ENCODE measurements at regions not wholly inside any gene's neighbourhood (a gene's known extent, or its start where the extent isn't known, plus 50 kb on each side); places are given as distances from the start of the nearest gene placed in this dataset.
A peak's percentile ranks its signal among the peaks of the same experiment; 100 is the strongest.

DNA sequence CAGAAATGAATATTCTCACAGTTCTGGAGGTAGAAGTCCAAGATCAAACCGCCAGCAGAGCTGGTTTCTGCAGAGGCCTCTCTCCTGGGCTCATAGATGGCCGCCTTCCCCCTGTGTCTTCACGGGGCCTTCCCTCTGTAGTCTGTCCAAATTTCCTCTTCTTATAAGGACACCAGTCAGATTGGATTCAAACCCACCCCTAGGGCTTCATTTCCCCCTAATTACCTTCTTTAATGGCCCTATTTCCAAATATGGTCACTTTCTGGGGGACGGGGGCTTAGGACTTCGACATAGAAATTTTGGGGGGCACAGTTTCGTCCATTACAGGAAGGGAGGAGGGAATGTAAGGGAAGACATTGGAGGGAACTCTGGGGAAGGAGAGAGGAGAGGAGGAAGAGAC is 132.6 kb downstream of the DDX1 start:
- no peak overlapping the region for H3K27ac Mint-ChIP-seq
- DNase-seq: no peak

GRCh38 chr2:15725101-15725781 is 133.6 kb downstream of the DDX1 start:
- ATAC-seq (no peak), DNase-seq (no peak)
- Mint-ChIP-seq H3K4me1 (no peaks in the 10 kb centered on the region), H3K9me3 (no peaks in the 10 kb centered on the region), H3K27me3 (peaks cover 23% of the 10 kb centered on the region), H3K4me3 (no peak overlapping the region), H3K27ac (peak overlapping the region in 1 of 2 donors; percentile 81)

More for the DNA sequence above, 132.6 kb downstream of the DDX1 start:
- no peaks in the 10 kb centered on the region for H3K9me3 Mint-ChIP-seq
- no peaks in the 10 kb centered on the region for H3K4me1 Mint-ChIP-seq
- peaks cover 15% of the 10 kb centered on the region for H3K27me3 Mint-ChIP-seq
- no peak overlapping the region for H3K4me3 Mint-ChIP-seq
- no peak for ATAC-seq

DNA sequence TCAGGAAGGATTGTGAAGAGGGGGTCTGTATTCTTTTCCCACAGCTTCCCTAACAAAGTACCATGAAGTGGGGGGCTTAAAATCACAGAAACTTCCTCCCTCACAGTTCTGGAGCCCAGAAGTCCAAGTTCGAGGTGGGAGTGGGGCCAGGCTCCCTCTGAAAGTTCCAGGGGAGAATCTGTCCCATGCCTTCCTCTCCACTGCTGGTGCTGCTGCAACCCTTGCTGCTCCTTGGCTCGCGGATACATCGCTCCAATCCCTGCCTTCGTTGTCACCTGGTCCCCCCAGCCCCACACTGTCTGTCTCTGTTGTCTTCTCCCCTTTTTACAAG is 134.1 kb downstream of the DDX1 start:
- Mint-ChIP-seq H3K4me1 (no peaks in the 10 kb centered on the region), H3K4me3 (no peak overlapping the region), H3K27me3 (peaks cover 28% of the 10 kb centered on the region), H3K9me3 (no peaks in the 10 kb centered on the region), H3K27ac (peak overlapping the region in 1 of 2 donors; percentile 81)
- DNase-seq (no peak), ATAC-seq (no peak)

- Mint-ChIP-seq H3K9me3 (no peaks in the 10 kb centered on the region), H3K27ac (no peak overlapping the region), H3K4me3 (no peak overlapping the region), H3K27me3 (peaks cover 34% of the 10 kb centered on the region), H3K4me1 (no peaks in the 10 kb centered on the region)
- ATAC-seq (peak; percentile 12), DNase-seq (no peak)
Observed at GRCh38 chr2:15726321-15727057, 134.8 kb downstream of the DDX1 start.

DNA sequence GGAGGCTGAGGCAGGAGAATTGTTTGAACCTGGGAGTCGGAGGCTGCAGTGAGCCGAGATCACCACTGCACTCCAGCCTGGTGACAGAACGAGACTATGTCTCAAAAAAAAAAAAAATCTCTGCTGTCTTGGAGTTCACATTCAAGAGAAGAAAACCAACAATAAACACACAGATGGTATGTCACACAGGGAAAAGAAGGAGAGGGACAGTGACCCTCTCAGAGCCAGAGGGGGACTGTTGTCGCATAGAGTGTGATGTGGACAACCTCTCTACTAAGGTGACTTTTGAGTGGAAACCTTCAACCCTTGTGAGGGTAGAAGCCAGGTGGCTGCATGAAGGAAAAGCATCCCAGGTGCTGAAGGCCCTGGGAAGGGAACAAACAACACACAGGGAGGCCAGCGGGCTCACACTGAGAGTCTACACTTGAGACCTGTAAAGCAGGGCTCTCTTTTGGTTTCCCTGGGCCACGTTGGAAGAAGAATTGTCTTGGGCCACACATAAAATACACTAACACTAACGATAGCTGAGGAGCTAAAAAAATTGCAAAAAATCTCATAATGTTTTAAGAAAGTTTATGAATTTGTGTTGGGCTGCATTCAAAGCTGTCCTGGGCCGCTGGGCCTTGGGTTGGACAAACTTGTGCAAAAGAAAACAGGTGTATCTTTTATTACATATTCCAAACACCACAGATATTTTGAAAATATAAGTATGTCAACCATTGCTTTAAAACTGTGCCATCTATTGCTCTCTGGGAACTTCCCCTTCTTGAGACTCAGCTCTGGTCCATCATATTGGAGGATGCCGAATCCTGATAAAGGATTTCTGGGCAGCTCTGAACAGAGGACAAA is 136.0 kb downstream of the DDX1 start:
- no peak for DNase-seq
- Mint-ChIP-seq H3K4me3 (no peak overlapping the region), H3K4me1 (no peaks in the 10 kb centered on the region), H3K27ac (no peak overlapping the region), H3K9me3 (no peaks in the 10 kb centered on the region), H3K27me3 (peaks cover 43% of the 10 kb centered on the region)
- ATAC-seq: no peak

GRCh38 chr2:15728245-15728938 is 136.7 kb downstream of the DDX1 start:
- ATAC-seq (no peak), DNase-seq (no peak)
- Mint-ChIP-seq H3K27ac (no peak overlapping the region), H3K9me3 (no peaks in the 10 kb centered on the region), H3K4me1 (no peaks in the 10 kb centered on the region), H3K4me3 (no peak overlapping the region), H3K27me3 (peaks cover 43% of the 10 kb centered on the region)

GRCh38 chr2:15729001-15729400 is 137.3 kb downstream of the DDX1 start:
- DNase-seq: no peak
- no peaks in the 10 kb centered on the region for H3K4me1 Mint-ChIP-seq
- no peak overlapping the region for H3K4me3 Mint-ChIP-seq
- no peak overlapping the region for H3K27ac Mint-ChIP-seq
- H3K27me3 Mint-ChIP-seq: peaks cover 43% of the 10 kb centered on the region
- no peak for ATAC-seq
- no peaks in the 10 kb centered on the region for H3K9me3 Mint-ChIP-seq

DNA sequence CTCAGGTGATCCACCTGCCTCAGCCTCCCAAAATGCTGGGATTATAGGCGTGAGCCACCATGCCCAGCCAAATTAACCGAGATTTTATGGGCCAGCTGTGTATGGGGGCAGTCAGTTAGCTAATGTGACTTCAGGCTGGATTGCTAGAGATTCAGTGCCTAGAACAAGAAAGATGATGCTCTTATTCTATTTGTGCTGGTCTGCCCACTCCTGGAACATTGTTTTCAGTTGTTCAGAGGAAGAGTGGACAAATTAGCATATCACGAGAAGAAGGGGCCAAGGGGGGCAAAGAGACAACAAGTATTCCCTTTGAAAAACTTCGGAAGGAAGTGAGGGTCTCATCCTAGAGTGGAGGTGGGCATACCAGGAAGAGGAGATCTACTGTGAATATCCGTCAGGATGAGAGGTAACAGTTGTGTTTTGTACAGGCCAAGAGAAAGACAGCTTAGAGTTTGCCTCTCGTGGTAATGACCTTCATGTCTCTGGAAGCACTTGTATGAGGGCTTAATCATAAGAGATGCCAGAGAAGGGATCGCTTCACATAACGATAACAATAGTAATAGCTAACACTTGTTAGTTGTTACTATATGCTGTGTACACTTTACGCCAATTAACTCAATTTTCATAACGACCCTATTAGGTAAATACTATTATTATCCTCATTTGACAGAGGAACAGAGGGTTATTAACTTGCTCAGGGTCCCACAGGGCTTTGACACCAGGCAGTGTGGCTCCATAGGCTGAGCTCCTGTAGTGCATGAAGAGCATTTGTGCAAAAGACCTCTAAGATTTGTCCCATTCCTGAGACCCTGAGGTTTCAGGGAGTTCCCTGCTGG is 138.3 kb downstream of the DDX1 start:
- peaks cover 43% of the 10 kb centered on the region for H3K27me3 Mint-ChIP-seq
- DNase-seq (no peak), ATAC-seq (no peak)
- H3K4me1 Mint-ChIP-seq: no peaks in the 10 kb centered on the region
- H3K9me3 Mint-ChIP-seq: no peaks in the 10 kb centered on the region
- H3K4me3 Mint-ChIP-seq: no peak overlapping the region
- no peak overlapping the region for H3K27ac Mint-ChIP-seq

DNA sequence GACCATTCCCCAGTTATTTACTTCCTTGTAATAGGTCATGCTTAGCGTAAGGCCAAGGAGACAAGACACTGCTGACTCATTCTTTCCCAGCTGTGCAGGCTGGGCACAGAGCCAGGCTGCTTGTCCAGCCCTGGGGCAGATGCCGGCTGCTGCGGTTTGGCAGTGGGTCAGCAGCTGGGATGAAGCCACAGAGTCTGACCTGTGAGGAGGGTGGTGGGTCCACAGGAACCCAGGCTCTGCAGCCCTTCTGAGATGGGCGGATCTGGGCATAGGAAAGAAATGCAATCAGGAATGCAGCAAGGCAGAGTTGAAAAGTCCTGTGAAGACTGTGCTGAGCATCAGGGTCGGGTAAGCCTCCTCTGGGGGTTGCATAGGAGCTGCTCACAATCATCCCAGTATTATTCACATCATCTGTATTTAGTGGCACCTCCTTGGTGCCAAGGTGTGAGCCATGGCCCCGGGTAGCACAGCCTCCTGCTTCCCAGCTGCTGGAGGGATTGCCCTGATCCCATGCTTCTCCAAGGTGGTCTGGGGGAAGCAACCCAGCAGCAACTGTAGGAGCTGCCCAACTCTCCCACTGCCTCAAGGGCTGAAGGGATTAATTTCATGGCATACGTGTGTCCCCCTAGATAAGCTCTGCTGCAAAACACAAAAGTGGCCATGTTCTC is 139.0 kb downstream of the DDX1 start:
- no peaks in the 10 kb centered on the region for H3K9me3 Mint-ChIP-seq
- no peak overlapping the region for H3K27ac Mint-ChIP-seq
- peaks cover 38% of the 10 kb centered on the region for H3K27me3 Mint-ChIP-seq
- H3K4me3 Mint-ChIP-seq: no peak overlapping the region
- DNase-seq (no peak), ATAC-seq (peak; percentile 22)
- no peaks in the 10 kb centered on the region for H3K4me1 Mint-ChIP-seq

- H3K9me3 Mint-ChIP-seq: no peaks in the 10 kb centered on the region
- no peak overlapping the region for H3K27ac Mint-ChIP-seq
- peaks cover 32% of the 10 kb centered on the region for H3K27me3 Mint-ChIP-seq
- H3K4me3 Mint-ChIP-seq: no peak overlapping the region
- H3K4me1 Mint-ChIP-seq: no peaks in the 10 kb centered on the region
- DNase-seq (no peak), ATAC-seq (no peak)
Observed at GRCh38 chr2:15731213-15731888, 139.7 kb downstream of the DDX1 start.

DNA sequence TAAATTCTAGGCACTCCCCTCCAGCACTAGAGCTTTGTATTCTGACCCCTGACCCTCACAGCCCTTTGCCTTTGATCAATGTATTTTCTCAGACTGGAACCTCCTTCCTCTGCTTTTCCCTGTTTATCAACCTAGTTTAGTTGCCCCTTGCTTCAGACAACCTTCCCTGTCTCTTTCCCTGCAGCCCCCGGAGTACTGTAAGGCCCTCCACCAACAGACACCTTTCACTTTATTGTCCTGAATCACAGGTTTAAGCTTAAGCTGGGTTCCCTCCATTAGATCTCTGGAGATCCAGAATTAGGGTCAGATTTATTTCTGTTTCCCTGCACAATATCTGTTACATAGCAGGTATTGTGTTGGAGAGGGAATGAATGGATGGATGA is 140.2 kb downstream of the DDX1 start:
- DNase-seq (no peak), ATAC-seq (no peak)
- Mint-ChIP-seq H3K27me3 (peaks cover 28% of the 10 kb centered on the region), H3K27ac (peak overlapping the region in 1 of 2 donors; percentile 23), H3K4me1 (no peaks in the 10 kb centered on the region), H3K4me3 (no peak overlapping the region), H3K9me3 (no peaks in the 10 kb centered on the region)

DNA sequence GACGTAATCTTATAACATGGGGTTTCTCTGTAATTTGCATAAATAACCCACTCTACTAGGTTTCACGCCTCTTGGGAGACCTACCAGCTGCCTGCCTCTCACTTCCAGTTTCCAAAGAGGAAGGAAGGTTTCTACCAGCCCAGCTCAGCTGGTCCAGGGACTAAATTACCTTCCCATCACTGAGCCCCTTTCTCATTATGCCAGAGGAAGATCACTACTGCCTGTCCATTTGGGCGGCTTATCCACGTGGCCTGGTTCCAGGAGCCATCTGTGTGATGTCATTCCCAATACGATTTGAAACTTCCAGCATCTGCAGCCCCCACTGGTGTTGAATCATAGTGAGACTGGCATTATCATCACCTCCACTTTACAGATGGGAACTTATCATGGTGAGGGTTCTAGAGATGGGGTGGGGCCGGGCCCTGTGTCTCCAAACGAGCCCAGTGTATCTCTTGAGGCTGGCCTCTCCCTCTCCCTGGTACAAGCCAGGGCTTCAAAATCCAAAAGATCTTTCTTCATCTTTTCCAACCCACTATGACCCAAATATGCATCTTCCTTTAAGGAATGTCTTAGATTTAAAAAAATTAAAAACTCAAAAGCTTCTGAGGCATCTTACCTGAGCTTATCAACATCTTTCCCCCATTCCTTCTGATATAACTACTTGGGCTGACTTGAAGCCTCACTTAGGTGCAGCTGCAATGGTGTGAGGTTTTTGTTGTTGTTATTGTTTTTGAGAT is 140.8 kb downstream of the DDX1 start:
- no peak for ATAC-seq
- Mint-ChIP-seq H3K9me3 (no peaks in the 10 kb centered on the region), H3K27me3 (peaks cover 28% of the 10 kb centered on the region), H3K27ac (no peak overlapping the region), H3K4me3 (no peak overlapping the region), H3K4me1 (no peaks in the 10 kb centered on the region)
- no peak for DNase-seq

DNA sequence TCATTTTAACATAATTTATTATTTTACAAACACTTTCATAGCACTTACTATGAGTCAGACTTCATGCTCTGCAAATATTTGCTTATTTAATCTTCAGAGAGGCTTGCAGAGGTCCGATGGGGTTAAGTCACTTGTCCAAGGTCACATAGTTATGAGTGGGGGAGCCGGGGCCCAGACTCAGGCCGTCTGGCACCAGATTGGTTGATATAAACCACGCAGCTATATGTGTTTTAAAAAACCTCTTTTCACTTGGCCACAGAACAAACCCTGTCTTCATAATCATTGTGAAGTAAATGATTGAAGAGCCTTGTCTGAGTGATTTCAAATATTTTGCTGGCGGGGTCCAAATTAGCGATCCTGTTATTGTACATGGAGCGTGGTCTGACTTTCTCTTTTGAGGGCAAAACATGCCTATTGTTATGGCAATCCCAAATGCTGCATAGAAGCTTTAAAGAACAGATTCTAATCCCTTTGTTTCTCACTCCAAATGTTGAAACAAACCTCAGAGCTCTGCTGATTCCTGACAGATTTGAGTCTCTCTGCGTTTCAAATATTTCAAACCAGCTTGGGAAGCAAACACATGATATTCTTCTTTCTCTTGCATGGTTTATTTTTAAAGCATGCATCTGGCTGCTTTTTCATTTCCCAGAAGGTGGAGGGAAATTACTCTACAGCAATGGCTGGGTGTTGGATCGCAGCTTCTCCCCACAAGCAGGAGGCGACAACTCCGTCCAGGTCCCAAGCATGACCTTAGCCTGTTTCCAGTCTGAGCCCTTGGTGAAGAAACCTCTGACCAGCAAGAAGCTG is 142.4 kb downstream of the DDX1 start:
- H3K27ac Mint-ChIP-seq: no peak overlapping the region
- H3K4me1 Mint-ChIP-seq: no peaks in the 10 kb centered on the region
- no peak overlapping the region for H3K4me3 Mint-ChIP-seq
- no peaks in the 10 kb centered on the region for H3K9me3 Mint-ChIP-seq
- no peak for DNase-seq
- H3K27me3 Mint-ChIP-seq: peaks cover 28% of the 10 kb centered on the region
- no peak for ATAC-seq
